ENCODE measurements at regions not wholly inside any gene's neighbourhood (a gene's known extent, or its start where the extent isn't known, plus 50 kb on each side); places are given as distances from the start of the nearest gene placed in this dataset.

DNA sequence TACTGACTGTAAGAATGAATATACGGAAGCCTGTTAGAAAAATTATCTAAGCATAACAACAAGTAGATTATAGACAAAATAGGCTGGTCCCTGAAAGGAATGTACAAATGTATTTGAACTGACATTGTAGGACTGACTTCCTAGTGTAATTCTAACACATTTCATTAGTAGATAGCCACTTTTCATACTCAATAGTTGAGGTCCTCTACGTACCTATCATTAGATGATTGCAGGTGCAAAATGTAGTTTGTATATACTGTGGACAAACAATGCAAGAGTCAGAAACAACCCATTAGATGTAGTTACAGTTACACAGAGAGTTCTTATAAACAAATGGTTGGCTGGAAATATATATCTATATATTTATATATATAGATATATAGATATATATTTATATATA, 402.3 kb upstream of the SLITRK6 start:
- no peak for DNase-seq (ENCODE audit: low read depth, low spot score)

DNA sequence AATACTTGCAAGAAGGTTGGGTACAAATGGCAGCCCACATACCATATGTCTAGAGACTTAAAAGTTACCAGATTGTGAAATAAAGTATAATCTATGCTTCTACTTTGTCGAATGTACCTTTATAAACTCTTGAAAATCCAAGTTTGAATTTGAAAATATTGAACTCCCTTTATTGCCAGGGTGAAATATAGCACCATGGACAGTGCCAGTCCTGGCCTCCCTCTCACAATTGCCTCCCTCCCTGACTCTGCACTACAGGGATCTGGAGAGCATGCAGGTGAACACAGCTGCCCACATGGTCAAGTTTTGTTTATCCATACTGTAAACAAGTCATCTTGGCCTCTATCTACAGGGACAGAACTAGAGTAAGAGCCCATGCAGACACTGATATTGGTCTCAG, 394.1 kb upstream of the SLITRK6 start:
- no peak for DNase-seq (ENCODE audit: low read depth, low spot score)

DNA sequence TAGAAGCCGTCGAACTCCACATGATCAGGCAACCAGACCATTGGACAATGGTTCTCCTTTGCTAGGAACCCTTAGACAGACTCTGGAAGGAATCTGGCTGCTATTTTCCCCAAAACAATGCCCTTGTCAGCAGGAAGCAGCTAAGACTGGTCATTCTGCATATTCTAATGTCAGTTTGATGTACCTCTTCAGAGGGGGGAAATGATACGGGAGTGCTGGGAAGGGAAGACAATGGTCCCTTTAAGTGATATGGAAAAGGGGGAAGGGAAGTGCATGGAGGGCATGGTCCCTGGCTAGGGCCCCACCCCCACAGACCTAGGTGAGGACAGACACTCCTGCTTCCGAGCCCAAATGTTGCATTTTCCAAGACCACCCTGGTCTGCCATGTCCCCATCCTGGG, 389.0 kb upstream of the SLITRK6 start:
- DNase-seq (ENCODE audit: low read depth, low spot score), result no peak

DNA sequence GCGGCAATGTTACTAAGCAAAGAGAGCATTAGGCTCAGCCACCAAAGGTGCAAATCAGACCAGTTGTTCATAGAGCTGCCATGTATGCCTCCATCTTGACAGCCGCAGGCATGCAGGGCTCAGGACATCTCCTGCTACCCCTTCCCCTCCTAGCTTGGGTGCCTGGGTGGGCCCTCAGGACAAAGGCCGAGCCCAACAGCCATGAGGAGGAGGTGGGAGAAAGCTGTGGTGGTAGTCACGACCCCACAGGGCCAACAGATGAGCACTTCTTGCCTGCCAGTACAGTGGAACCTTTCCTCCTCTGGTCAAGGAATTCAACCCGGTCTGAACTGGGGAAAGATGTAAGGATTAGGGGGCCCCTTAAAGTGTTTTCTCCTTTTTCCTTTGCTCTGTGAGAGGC, 386.4 kb upstream of the SLITRK6 start:
- DNase-seq (ENCODE audit: low read depth, low spot score), result no peak

DNA sequence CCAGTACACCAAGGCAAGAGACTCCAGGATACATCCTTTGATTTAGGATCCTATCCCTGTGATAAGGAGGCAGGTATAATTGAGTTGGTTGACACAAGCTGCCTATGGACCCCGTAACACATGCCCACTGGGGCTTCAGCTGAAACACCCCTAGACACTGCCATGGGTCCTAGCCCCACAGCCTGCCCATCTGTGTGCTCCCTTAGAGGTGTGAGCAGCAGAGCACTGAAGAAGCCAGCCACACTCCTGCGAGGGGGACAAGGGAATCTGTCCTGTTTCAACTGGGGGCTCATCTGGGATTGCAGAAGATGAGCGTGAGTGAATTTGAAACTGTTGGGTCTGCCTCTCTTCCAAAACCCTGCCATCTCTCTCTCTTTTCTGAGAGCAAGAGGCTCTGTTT, 385.9 kb upstream of the SLITRK6 start:
- no peak for DNase-seq (ENCODE audit: low read depth, low spot score)

DNA sequence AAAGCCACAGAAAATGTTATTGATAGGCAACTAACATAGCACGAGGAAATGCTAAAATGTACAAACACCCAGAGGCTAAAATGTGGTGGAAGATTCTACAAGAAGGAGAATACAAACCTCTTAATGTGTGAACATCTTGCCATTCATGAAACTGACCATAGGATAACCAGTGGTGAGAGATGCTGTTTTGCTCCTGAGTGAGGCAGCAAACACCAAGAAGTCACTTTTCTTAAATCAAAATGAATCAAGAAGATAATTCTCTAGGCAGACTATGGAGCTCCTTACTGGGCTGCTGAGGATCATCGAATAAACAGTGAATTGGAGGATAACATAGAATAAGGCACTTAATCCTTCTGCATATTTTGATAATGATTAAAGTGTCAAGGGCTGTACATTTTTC, 375.4 kb upstream of the SLITRK6 start:
- no peak for DNase-seq (ENCODE audit: low read depth, low spot score)

DNA sequence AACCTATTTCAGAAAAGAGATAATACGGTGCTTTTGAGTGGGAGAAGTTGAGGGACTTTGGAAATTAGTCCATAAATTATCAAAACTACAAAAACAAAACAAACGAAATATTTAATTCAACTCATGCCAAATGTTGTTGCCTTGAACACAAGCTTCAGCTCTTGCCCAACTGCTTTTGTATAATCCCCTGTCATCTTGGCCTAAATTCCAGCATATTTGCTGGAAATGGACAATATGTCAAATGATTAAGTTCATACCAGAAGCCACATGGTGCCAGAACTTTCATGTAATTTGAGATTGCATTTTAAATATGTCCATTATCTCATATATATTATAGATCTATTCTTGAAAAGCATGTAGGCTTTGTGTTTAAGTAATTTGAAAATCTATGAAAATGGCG, 373.7 kb upstream of the SLITRK6 start:
- no peak for DNase-seq (ENCODE audit: low read depth, low spot score)

DNA sequence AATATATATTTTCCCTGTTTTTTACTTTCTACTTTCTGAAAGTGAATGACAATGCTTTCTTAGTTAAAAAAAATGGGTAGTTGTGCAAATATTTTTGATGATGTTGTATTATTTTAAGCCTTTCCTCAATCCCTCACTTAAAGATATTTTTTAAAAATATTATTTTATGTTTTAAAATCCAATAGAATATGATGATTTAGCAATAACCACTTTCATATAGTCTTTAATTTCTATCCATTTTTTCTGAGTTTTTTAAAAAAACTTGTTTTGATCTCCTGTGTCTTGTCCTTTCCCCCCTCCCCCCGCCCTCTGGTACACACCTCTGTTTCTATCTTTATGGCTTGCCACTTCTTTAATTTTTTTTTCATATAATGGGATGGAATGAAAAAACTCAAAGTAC, 362.0 kb upstream of the SLITRK6 start:
- DNase-seq (ENCODE audit: low read depth, low spot score), result no peak

DNA sequence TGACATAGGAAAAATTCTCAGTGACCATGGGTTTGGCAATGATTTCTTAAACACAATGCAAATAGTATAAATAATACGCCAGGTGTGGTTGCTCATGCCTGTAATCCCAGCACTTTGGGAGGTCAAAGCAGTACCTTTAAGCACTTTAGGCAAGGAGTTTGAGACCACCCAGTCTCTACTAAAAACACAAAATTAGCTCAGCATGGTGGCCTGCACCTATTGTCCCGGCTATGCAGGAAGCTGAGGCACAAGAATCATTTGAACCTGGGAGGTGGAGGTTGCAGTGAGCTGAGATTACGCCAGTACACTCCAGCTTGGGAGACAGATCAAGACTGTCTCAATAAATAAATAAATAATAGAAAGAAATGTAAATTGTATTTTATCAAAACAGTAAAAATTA, 356.5 kb upstream of the SLITRK6 start:
- no peak for DNase-seq (ENCODE audit: low read depth, low spot score)

DNA sequence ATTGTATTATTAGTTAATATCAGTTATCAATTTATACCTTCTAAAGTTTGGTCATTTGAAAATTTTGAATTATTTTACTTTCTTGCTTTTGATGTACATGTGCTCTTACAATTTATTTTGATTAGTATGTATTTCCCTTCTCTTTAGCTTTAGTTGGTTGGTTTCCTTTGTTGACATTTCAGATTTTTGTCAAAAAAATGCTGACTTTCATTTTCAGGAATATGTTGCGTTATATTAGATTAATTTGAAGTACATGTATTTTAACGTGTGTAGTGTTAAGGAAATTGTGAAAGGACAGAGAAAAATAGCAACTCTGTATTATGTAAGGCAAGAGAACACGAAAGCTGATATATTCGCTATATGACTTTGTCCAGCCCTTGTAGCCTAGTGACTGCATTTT, 342.9 kb upstream of the SLITRK6 start:
- no peak for DNase-seq (ENCODE audit: low read depth, low spot score)

DNA sequence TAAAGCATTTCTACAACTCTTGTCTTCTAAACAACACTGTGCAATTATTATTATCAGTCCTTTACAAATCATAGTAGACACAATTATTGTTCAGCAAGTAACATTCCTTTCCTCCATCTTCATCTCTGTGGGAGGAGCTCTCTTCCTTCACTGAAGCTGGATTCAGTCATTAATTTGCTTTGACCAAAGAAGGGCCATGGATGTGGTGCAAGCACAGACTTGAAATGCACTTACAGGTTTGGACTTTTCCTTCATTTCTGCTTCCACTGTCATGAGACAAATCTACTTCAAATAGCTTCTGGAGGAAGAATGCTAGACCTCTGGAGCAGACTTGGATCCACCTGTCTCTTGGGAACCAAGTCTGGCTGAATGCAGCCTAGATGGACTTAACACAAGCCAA, 336.6 kb upstream of the SLITRK6 start:
- no peak for DNase-seq (ENCODE audit: low read depth, low spot score)

DNA sequence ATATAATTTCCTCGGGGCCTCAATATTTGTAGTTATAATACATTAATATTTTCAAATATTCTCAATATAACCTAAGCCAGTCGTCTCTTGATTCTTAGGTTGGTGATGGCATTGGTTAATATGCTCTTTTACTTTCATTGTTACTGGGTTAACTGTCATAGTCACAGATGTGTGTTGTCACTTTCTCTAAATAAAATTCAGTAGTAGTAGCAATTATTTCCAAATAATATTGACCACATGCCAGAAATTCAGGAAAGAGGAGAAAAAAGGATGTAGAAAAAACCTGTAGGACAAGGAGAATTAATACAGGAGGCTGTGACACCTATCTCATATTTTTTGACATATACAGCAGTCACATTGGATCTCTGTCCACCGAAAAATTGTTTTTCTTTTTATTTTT, 322.7 kb upstream of the SLITRK6 start:
- no peak for DNase-seq (ENCODE audit: low read depth, low spot score)

DNA sequence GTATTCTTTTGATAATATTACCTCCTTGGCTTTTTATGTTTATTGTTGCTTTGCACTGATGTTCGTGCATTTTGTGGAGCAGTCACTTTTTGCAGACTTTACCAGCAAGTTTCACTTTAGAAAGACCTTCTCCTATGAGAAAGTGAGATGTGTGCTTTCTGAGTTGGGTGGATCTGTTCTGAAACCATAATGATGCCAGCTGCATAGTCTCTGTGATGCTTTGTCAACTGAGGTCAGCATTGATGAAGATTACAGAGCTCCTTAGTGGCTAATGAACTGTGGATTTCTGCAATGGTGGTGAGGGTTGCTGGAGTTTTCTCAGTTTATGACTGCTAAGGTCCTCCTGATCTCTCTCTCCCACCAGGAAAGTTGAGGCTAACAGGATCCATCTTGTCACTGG, 309.9 kb upstream of the SLITRK6 start:
- no peak for DNase-seq (ENCODE audit: low read depth, low spot score)

DNA sequence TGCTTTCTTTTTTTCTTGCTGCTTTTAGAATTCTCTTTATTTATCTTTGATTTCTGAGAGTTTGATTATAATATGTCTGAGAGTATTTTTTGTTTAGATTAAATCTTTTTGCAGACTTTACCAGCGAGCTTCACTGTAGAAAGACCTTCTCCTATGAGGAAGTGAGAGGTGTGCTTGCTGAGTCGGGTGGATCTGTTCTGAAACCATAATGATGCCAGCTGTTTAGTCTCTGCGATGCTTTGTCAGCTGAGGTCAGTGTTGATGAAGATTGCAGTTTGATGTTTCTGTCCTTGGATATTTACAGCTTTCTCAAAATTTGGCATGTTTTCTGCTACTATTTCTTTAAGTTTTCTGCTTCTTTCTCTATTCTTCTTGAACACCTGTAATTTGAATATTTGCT, 309.1 kb upstream of the SLITRK6 start:
- DNase-seq (ENCODE audit: low read depth, low spot score), result no peak

DNA sequence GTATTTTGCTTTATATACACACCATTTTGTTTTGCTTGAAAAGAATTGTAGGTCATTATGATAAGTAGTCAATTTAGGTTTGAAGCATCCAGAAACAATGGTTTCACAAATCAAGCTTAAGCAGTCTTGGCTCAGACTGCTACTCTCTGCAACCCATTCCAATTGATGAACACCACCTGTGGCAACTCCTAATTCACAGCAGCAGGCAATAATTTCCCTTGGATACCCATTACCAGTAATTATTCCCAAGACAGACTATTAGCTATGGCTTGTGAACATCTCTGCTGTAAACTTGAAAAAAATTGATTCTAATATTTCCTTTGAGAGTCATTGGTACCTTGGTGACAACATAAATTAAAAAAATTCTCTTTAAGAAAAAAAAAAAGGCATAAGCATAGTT, 299.3 kb upstream of the SLITRK6 start:
- DNase-seq (ENCODE audit: low read depth, low spot score), result no peak

DNA sequence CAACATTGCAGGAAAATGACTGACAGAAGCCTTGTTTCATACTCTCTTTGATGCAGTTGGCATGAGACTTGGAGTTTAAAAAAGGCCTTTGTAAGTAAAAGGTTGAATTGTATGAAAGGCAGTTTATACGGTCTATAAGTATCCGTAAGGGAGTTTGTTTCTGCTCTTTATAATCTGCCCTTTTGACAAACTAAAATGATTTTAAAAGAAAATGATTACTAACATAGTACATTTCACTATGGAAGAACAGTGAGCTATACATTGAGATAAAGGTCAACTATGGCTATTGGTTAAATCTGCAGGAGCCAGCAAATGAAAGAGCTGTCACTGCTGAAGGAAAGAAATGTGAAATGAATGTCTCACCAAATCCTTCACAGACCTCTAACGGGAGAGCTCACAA, 296.1 kb upstream of the SLITRK6 start:
- DNase-seq (ENCODE audit: low read depth, low spot score), result no peak

DNA sequence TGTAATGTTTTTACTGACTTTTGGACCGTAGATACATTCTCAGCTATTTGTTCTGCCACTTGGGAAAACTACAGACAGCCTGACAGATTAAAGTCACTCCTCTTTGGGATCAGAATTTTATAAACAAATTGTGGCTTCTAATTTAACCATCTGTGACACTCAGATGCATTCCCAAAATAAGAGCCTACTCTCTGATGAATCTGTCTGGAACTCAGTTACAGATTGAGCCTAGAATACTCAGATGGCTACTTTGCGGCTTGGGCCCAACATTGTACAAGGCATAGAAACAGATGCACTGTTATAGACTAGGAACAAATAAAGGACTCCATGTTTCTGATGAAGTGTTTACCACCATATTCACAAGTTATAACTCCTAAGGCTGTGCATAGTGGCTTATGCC, 291.0 kb upstream of the SLITRK6 start:
- DNase-seq (ENCODE audit: low read depth, low spot score), result no peak

DNA sequence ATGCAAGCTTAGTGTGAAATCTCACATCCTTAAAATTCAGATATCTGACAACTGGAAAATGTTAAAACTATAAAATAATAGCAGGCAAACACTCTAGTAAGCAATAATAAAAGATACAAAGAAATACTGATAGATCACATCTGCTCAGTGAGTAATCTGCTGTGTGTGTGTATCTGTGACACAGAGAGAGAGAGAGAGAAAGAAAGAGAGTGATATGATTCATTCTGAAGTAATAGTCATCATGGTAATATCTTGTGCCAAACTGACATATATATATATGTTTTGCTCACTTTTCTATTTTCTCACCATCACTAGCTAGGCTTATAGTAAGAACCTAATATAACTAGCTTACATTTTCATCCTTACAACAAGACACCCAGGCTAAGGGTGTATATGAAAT, 288.0 kb upstream of the SLITRK6 start:
- no peak for DNase-seq (ENCODE audit: low read depth, low spot score)

DNA sequence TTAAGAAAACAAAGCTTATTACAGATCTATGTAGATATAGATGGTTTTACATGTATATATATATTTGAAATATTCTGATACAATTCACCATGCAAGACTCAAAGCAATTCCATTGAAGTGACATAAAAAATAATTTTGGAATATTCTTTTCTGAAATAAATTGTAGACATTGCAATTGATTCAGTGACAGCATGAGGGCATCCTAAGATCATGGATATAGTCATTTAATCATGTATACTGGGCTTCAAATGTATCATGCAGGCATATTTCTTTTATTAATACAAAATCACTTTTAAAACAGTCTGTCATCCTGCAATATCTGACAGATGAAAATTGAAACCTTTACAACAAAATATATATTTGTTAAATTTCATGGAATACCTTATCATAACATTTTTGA, 286.7 kb upstream of the SLITRK6 start:
- DNase-seq (ENCODE audit: low read depth, low spot score), result no peak

DNA sequence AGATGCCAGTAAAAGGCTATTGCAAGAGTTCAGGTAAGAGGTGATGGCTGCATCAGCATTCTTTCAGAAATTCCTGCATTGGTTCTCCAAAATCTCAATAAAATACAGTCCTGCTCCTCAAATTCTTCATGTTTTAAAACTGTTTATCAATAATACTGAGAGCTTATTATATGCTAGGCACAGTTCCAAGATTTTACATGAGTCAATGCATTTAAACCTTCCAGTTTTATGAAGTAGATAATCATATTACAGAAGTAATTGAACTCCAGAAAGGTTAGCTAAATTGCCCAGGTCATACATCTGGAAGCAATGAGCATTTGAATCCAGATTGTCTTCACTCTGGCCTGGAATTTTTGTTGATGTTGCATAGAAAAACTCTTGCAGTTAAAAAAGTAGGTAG, 282.9 kb upstream of the SLITRK6 start:
- DNase-seq (ENCODE audit: low read depth, low spot score), result no peak

DNA sequence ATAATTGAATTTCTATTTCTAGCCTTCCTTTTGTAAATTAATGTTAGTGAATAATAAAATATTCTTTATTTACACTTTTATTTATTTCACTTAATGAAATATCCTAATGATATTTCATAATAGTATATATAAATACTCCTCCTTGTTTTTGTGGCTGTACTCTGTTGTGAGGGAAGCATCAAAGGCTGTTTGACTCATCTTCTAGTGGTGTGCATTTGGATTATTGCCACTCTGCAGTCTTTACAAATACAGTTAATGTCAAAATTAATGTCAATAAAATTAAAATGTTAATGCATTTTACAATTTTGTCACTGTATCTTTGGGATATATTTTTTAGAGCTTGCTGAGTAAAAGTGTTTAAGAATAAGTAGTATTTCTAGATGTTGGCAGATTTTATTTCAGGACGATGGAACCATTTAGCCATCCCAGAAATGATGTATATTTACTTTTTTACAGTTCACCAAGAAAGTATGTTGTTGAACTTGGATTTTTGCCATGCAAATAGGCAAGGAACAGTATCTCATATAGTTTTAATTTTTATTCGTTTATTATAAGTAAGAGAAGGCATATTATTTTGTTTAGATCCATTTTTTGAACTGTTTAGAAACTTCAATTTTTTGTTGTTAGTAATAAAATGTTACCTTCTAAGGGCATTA, 281.2 kb upstream of the SLITRK6 start:
- DNase-seq (ENCODE audit: low read depth, low spot score), result no peak

DNA sequence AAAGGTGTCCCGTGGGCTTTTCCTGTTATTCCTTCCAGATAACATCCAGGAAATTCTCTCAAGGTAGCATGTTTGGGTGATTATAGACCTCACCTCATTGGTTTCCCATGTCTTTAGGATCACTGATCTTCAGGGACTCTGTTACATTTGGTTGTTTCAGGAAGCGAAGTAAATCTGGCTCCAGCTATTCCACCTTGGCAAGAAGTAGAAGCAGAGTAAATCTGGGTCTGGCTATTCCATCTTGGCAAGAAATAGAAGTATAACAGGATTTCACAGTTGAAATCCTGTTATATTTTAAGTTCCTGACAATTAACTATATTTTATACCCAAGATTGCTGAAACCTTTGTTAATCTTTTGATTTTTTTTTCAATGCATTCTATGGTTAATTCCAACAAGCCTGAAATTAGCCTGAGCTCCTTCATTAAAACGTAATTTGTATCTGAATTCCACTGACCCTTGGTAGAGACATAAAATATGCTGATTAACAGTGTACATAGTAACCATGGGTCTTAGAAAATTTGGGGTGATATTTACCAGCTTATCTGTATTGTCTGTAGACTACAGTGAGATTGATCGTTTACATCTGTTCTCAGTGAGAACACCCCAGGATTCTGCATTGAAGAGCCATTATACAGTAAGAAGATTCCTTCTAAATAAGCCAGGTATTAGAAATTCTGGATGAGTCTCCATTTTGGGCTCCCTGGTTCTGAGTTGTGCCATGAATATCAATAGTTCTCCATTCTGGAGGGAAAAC, 267.6 kb upstream of the SLITRK6 start:
- DNase-seq (ENCODE audit: low read depth, low spot score), result no peak

DNA sequence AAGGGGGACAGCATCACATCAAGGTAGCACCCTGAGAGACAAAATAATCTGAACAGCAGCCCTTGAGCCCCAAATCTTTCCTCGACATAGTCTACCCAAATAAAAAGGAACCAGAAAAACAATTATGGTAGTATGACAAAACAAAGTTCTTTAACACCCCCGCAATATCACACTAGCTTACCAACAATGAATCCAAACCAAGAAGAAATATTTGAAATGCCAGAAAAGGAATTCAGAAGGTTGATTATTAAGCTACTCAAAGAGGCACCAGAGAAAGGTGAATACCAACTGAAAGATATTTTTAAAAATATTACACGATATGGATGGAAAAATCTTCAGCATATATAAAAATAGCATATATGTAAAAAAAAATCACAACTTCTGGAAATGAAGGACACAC, 252.9 kb upstream of the SLITRK6 start:
- DNase-seq (ENCODE audit: low read depth, low spot score), result no peak
